Esophagus muscularis mucosa (tissue), 3 donors: ENCODE measurements at regions not wholly inside any gene's neighbourhood (a gene's known extent, or its start where the extent isn't known, plus 50 kb on each side); places are given as distances from the start of the nearest gene placed in this dataset.

Source experiments
- EP300 ChIP-seq: sonication (generic); formaldehyde crosslinking; IDR thresholded peaks from one replicate; pipeline ENCODE4 v1.6.1; 2017; ENCODE audit warnings: antibody characterized with exemption
- TF ChIP-seq, protein P1 (sequence below), 3 experiments: fragments of 200-600 bp in 2 of 3; fragments of 450-650 bp in 1 of 3; sonication (generic) in 2 of 3; IDR thresholded peaks; one replicate each; pipeline ENCODE4 v1.5.1; 2017 to 2019; ENCODE audit warnings: antibody characterized with exemption in 3 of 3, mild to moderate bottlenecking in 2 of 3, moderate library complexity in 1 of 3

DNA sequence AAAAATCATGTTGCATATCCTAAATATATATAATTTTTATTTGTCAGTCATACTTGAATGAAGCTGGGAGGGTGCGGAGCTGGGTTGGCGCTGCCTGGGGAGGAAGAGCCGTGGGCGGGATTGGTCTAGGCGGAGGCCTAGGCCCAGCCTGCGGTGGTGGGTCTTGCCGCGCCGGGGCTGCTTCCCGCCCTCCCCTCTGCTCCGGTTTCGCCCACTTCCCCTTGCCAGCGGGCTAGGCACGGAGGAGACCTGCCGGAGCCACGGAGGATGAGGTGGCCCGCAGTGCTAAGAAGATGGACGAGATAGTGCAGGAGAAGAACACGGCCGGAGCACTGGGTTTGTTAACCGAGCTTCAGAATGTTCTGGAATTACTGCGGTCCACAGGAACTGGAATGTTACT is 54.0 kb upstream of the IGFBPL1 start:
- TF ChIP-seq, protein P1, sequence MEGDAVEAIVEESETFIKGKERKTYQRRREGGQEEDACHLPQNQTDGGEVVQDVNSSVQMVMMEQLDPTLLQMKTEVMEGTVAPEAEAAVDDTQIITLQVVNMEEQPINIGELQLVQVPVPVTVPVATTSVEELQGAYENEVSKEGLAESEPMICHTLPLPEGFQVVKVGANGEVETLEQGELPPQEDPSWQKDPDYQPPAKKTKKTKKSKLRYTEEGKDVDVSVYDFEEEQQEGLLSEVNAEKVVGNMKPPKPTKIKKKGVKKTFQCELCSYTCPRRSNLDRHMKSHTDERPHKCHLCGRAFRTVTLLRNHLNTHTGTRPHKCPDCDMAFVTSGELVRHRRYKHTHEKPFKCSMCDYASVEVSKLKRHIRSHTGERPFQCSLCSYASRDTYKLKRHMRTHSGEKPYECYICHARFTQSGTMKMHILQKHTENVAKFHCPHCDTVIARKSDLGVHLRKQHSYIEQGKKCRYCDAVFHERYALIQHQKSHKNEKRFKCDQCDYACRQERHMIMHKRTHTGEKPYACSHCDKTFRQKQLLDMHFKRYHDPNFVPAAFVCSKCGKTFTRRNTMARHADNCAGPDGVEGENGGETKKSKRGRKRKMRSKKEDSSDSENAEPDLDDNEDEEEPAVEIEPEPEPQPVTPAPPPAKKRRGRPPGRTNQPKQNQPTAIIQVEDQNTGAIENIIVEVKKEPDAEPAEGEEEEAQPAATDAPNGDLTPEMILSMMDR (IDR thresholded peaks at IDR 0.05), result no peak
- TF ChIP-seq EP300, result no peak
